GM12892 (cell line): ENCODE measurements at regions not wholly inside any gene's neighbourhood (a gene's known extent, or its start where the extent isn't known, plus 50 kb on each side); places are given as distances from the start of the nearest gene placed in this dataset.

Experiments used
- DNase-seq: peaks from one replicate; pipeline ENCODE4 v3.0.0; 2011; ENCODE audit not compliant: insufficient read length
- FAIRE-seq: peaks from 2 replicates; lab custom pipeline; 2011; peaks lifted over from hg19 to GRCh38; lab: Jason Lieb, UNC
- POLR2A ChIP-seq: IDR thresholded peaks from 2 replicates; pipeline ENCODE4 v1.6.1; 2011; ENCODE audit warnings: low read depth, low read length, control low read depth
- POLR2AphosphoS5 ChIP-seq: IDR thresholded peaks from 2 replicates; pipeline ENCODE4 v1.6.1; 2011; ENCODE audit warnings: low read depth, low read length, control low read depth
- TAF1 ChIP-seq: IDR thresholded peaks from 2 replicates; pipeline ENCODE4 v1.6.1; 2011; ENCODE audit warnings: low read depth, mild to moderate bottlenecking, control low read depth, low read length, borderline replicate concordance

DNA sequence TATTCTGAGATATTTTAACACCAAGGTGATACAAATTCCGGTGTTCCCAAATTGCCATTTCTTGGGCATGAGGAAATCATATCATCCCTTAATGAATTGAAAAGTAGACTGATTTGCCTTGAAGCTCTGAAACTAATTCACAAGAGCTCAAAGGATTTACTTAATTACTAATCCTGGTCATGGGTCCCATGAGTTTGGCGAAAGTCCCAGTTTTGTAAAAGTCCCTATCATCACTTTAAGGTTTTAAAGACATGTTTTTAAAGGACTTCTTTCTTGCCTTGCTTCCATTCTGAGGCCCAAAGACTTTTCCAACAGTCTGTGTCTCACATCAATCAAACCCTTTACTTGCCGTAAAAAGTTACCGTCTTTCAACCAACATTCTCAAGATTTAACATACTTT is 377.9 kb downstream of the DNAJB9 start:
- no peak for FAIRE-seq
- DNase-seq = no peak
- TF ChIP-seq TAF1 (no peak), POLR2AphosphoS5 (no peak), POLR2A (no peak)

DNA sequence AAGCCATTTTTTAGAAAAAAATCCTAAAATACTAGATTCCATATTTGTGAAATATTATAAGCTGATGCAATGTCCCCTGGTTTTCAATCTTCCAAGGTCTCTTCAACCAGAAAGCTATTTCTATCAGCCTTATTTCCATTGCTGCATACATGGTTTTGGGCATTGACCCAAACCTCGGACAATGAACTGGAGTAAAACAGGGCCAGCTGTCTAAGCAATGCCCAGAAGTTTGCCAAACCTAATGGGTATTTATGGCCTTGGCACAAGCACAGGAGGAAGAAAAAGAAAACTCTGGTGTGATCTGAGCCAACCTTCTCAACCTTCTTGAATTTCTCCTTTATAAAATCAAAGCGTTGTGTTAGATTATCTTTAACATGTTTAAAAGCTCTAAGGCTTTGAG is 402.3 kb downstream of the DNAJB9 start:
- no peak for TF ChIP-seq POLR2A
- no peak for TF ChIP-seq TAF1
- TF ChIP-seq POLR2AphosphoS5 = no peak
- no peak for DNase-seq
- no peak for FAIRE-seq

DNA sequence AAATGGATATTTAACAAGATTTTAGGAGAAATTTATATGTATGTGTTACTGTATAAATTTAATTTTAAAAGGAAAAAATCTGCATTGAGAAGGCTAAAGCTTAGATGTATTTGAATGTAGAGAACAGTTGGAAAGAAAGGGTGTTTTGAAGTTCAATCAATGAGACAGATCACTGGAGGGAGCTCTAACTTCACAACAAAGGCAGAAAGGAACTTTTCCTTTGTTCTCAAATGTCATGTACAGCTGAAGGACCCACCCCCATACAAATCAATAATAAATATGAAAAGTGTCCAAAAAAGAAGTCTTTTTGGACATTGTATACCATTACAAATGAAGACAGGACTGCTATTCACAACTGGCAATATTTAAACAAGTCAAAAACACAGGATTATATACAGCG is 403.4 kb downstream of the DNAJB9 start:
- FAIRE-seq (no peak), DNase-seq (no peak)

DNA sequence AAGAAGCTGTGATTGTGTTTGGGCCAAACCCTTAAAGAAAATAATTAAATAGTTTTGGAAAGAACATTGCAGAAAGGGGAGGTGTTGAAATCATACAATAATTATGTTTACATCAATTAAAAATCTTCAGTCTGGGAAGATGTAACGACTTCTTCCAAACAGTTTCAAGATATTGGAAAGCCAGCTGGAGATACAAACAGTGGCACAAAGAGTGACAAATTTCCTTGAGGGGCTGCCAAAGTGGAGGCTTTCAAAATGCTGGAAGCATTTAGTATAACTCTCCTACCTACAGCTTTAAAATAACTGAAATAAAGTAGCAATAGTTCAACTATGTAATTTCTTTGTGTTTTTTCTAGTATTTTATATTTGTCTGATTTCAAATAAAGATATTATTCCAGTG is 405.0 kb downstream of the DNAJB9 start:
- no peak for DNase-seq
- TF ChIP-seq POLR2A (no peak), POLR2AphosphoS5 (no peak), TAF1 (no peak)
- FAIRE-seq = no peak

More for the DNA sequence above, 403.4 kb downstream of the DNAJB9 start:
- TF ChIP-seq POLR2A (no peak), TAF1 (no peak), POLR2AphosphoS5 (no peak)

DNA sequence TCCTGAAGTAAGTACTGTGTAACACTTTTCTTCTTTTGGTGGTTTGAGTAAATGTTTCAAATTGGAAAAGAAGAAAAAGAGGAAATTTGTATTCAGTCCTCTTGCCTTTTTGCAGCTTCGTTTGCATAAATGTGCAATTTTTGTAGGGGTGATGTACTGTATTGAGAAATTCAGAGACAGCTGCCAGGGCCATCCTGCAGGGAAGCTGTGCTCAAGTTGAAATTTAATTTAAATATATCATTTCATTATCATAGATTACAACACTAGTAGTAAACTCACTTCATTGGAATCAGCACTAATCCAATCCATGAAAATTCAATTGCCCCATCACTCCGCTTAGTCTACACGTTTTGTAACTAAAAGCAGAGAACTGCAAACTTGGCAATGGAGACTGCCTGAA is 415.4 kb downstream of the DNAJB9 start:
- DNase-seq (no peak), FAIRE-seq (no peak)
- TF ChIP-seq TAF1 (no peak), POLR2AphosphoS5 (no peak), POLR2A (no peak)

DNA sequence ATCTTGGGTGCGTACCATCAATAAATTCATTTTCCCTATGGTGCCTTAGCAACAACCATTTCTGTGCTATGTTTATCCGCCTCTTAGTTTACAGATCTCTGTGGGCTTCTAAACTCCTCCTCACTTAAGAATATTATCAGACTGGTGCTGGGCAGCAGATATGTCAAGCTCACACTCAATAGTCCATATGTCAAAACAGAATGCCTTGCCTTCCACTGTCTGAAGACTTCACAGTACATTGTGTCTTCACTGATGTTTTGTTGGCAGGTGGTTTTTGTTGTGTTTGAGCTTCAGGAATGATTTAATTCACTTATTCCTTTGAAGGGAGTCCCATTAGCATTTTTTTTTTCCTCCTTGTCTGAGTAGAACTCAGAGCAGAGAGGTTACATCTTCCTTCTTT is 419.6 kb downstream of the DNAJB9 start:
- FAIRE-seq (no peak), DNase-seq (no peak)
- TF ChIP-seq TAF1 (no peak), POLR2A (no peak), POLR2AphosphoS5 (no peak)

DNA sequence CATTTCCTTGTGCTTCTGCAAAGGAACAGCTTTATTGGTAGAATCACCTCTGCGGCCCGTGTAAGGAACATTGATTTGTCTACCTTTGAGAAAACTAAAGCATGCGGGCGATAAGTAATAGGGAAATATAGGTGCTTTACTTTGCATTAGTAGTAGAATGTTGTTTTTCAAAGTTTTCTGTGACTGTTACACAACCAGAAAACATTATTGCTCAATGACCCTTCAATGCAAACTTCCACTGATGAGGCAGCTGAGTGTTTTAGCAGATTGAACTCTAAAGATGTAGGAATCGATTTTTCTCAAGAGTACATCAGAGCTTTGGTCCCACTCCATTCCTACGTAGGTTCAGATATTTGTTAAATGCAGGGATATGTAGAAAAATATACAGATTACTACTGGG is 427.8 kb downstream of the DNAJB9 start:
- TF ChIP-seq POLR2A (no peak), TAF1 (no peak), POLR2AphosphoS5 (no peak)
- FAIRE-seq (no peak), DNase-seq (no peak)

DNA sequence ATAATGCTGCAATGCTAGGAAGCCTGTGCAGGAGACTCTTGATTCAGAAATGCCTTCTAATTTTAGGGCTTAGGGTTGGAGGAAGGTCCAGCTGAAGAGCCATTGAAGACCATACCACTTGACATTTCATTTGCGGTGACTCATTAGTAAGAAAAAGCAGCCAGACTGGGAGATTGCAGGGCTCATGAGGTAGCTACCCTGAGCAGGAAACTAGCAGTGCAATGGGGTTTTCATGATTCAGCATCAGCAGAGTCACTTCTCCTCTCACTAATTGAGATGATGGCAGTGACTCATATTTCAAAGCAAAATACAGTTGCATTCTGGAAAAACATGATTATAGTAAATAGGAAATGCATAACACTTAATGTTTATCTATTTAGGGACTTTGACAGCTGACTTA is 434.1 kb downstream of the DNAJB9 start:
- FAIRE-seq (no peak), DNase-seq (no peak)
- TF ChIP-seq TAF1 (no peak), POLR2AphosphoS5 (no peak), POLR2A (no peak)

DNA sequence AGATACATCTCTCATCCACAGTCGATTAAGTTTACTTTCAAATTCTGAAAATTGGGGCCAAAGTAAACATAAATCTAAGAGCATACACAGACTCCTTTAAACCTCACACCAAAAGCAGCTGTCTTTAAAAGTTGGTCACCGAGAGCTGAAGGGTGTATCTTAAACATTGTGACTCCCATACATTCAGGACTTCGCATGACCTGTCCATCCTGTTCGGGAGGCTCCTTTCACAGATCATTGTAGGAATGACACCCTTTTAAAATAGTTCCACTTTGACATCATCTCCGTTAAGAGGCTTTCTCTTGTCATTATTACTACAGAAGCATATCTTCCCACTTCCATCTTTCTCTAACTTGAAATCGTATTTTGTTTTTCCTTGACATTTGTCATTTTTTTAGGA is 440.0 kb downstream of the DNAJB9 start:
- FAIRE-seq (no peak), DNase-seq (no peak)
- TF ChIP-seq POLR2A = no peak
- TF ChIP-seq TAF1 = no peak
- no peak for TF ChIP-seq POLR2AphosphoS5

DNA sequence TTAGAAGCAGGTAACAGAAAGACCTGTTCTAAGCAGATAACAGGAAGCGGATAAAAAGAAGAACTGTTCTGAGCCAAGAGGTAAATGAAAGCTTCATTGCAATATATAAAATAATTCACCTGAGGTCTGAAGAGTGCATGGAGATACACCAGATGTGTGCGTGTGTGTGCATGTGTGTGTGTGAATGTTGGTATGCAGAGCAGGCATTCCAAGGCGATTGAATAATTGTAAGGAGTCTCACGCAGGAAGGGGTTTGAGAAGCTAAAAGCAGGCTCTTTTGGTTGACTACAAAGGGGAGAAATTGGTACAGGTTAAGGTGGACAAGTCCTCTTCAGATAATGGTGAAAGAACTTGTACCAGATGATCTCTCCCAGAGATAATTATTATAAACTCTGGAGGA is 450.6 kb downstream of the DNAJB9 start:
- TF ChIP-seq POLR2A (no peak), TAF1 (no peak), POLR2AphosphoS5 (no peak)
- FAIRE-seq = no peak

DNA sequence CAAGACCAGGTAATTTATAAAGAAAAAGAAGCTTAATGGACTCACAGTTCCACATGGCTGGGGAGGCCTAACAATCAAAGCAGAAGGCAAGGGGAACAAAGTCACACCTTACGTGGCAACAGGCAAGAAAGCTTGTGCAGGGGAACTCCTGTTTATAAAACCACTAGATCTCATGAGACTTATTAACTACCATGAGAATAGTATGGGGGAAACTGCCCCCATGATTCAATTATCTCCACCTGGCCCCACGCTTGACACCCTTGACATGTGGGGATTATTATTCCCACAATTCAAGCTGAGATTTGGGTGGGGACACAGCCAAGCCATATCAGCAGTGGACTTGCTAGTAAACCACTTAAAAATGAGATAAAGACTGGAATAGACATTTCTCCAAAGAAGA is 451.7 kb downstream of the DNAJB9 start:
- TF ChIP-seq POLR2A = no peak
- no peak for TF ChIP-seq TAF1
- no peak for TF ChIP-seq POLR2AphosphoS5
- FAIRE-seq (no peak), DNase-seq (no peak)

More for the DNA sequence above, 450.6 kb downstream of the DNAJB9 start:
- DNase-seq = no peak

DNA sequence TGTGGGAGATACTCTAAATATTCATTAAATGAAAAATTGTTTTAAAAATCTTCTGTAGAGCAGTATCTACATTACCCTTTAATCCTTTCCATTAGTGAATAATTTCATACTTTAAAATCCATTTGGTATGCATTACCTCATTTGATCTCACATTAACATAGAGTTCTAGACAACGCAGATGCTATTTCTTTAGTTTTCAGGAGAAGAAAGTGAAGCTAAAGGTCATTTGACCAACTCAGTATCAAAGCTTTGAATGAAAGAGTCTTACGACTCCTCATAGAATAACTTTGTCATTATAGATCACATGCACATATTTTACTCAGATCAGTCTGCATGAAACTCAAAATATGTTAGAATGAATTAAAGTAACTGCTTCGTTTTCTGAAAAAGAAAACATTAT is 460.2 kb downstream of the DNAJB9 start:
- DNase-seq (no peak), FAIRE-seq (no peak)
- no peak for TF ChIP-seq POLR2AphosphoS5
- no peak for TF ChIP-seq POLR2A
- no peak for TF ChIP-seq TAF1
